ENCODE measurements at regions not wholly inside any gene's neighbourhood (a gene's known extent, or its start where the extent isn't known, plus 50 kb on each side); places are given as distances from the start of the nearest gene placed in this dataset.
"Not testable (repeated sequence)": the region's sequence is repeated elsewhere in the genome, so short reads cannot be mapped to it uniquely, and the experiment has no call there.

GRCh38 chr13:87810391-87810801 is 139.2 kb downstream of the SLITRK5 start:
- no peaks in the 10 kb centered on the region for H3K27me3 ChIP-seq (replicated peaks; ENCODE audit: insufficient read depth)
- no peak for TF ChIP-seq POLR2A (IDR thresholded peaks at IDR 0.05)
- no peak for TF ChIP-seq CTCF (IDR thresholded peaks at IDR 0.05)
- no peak for TF ChIP-seq POLR2AphosphoS5 (IDR thresholded peaks at IDR 0.05)
- H3K4me3 ChIP-seq = no peak overlapping the region
- WGBS = 33% methylated on average over 13 of the region's 13 CpGs
- no peak for DNase-seq (ENCODE audit: low spot score)
- H3K36me3 ChIP-seq = no peaks in the 10 kb centered on the region
- H3K27ac ChIP-seq = no peak overlapping the region
- H3K9me3 ChIP-seq = no peaks in the 10 kb centered on the region
- intact Hi-C loops (cut with DNase I) = no loop called here
- H3K4me1 ChIP-seq (replicated peaks) = no peaks in the 10 kb centered on the region

GRCh38 chr13:87810920-87811344 is 139.8 kb downstream of the SLITRK5 start:
- no peaks in the 10 kb centered on the region for H3K9me3 ChIP-seq
- H3K36me3 ChIP-seq = no peaks in the 10 kb centered on the region
- DNase-seq (ENCODE audit: low spot score) = no peak
- H3K4me3 ChIP-seq = no peak overlapping the region
- intact Hi-C loops (cut with DNase I) = no loop called here
- 91% methylated on average over 14 of the region's 14 CpGs for WGBS
- no peaks in the 10 kb centered on the region for H3K4me1 ChIP-seq (replicated peaks)
- TF ChIP-seq POLR2AphosphoS5 (IDR thresholded peaks at IDR 0.05) = no peak
- no peak for TF ChIP-seq POLR2A (IDR thresholded peaks at IDR 0.05)
- no peak for TF ChIP-seq CTCF (IDR thresholded peaks at IDR 0.05)
- H3K27me3 ChIP-seq (replicated peaks; ENCODE audit: insufficient read depth) = no peaks in the 10 kb centered on the region
- no peak overlapping the region for H3K27ac ChIP-seq

GRCh38 chr13:87814403-87814802 is 143.2 kb downstream of the SLITRK5 start:
- TF ChIP-seq CTCF (IDR thresholded peaks at IDR 0.05) (no peak), POLR2A (IDR thresholded peaks at IDR 0.05) (no peak), POLR2AphosphoS5 (IDR thresholded peaks at IDR 0.05) (no peak)
- 52% methylated on average over 3 of the region's 3 CpGs for WGBS
- Histone ChIP-seq H3K9me3 (no peaks in the 10 kb centered on the region), H3K4me3 (no peak overlapping the region), H3K27ac (no peak overlapping the region), H3K4me1 (replicated peaks) (no peaks in the 10 kb centered on the region), H3K36me3 (no peaks in the 10 kb centered on the region), H3K27me3 (replicated peaks; ENCODE audit: insufficient read depth) (no peaks in the 10 kb centered on the region)
- intact Hi-C loops (cut with DNase I) = no loop called here
- DNase-seq (ENCODE audit: low spot score) = no peak

- 15% methylated on average over 1 of the region's 1 CpG for WGBS
- Histone ChIP-seq H3K27me3 (replicated peaks; ENCODE audit: insufficient read depth) (no peaks in the 10 kb centered on the region), H3K36me3 (no peaks in the 10 kb centered on the region), H3K4me3 (no peak overlapping the region), H3K27ac (no peak overlapping the region), H3K9me3 (no peaks in the 10 kb centered on the region), H3K4me1 (replicated peaks) (no peaks in the 10 kb centered on the region)
- no peak for DNase-seq (ENCODE audit: low spot score)
- intact Hi-C loops (cut with DNase I) = no loop called here
- no peak for TF ChIP-seq POLR2AphosphoS5 (IDR thresholded peaks at IDR 0.05)
- no peak for TF ChIP-seq CTCF (IDR thresholded peaks at IDR 0.05)
- TF ChIP-seq POLR2A (IDR thresholded peaks at IDR 0.05) = no peak
These were observed 149.1 kb downstream of the SLITRK5 start for GRCh38 chr13:87820241-87820640.

- H3K27ac ChIP-seq = no peak overlapping the region
- TF ChIP-seq CTCF (IDR thresholded peaks at IDR 0.05) = no peak
- no peak for TF ChIP-seq POLR2A (IDR thresholded peaks at IDR 0.05)
- TF ChIP-seq POLR2AphosphoS5 (IDR thresholded peaks at IDR 0.05) = no peak
- no peaks in the 10 kb centered on the region for H3K36me3 ChIP-seq
- intact Hi-C loops (cut with DNase I) = no loop called here
- H3K9me3 ChIP-seq = no peaks in the 10 kb centered on the region
- no peak overlapping the region for H3K4me3 ChIP-seq
- no peaks in the 10 kb centered on the region for H3K4me1 ChIP-seq (replicated peaks)
- WGBS = 70% methylated on average over 4 of the region's 4 CpGs
- H3K27me3 ChIP-seq (replicated peaks; ENCODE audit: insufficient read depth) = no peaks in the 10 kb centered on the region
- DNase-seq (ENCODE audit: low spot score) = no peak
These were observed 150.3 kb downstream of the SLITRK5 start for GRCh38 chr13:87821512-87821911.

GRCh38 chr13:87826301-87826700 is 155.1 kb downstream of the SLITRK5 start:
- WGBS = 55% methylated on average over 2 of the region's 2 CpGs
- H3K4me3 ChIP-seq; intact Hi-C loops (cut with DNase I); H3K4me1 ChIP-seq (replicated peaks); H3K36me3 ChIP-seq; H3K27ac ChIP-seq; H3K27me3 ChIP-seq (replicated peaks; ENCODE audit: insufficient read depth); H3K9me3 ChIP-seq; DNase-seq (ENCODE audit: low spot score): not testable (repeated sequence)

Measured in prostate gland (tissue), 2 donors.